NB4 (cell line): ENCODE measurements at regions not wholly inside any gene's neighbourhood (a gene's known extent, or its start where the extent isn't known, plus 50 kb on each side); places are given as distances from the start of the nearest gene placed in this dataset.

Experiments used
- POLR2A ChIP-seq: IDR thresholded peaks from 2 replicates; pipeline ENCODE4 v1.6.1; 2011; ENCODE audit warnings: mild to moderate bottlenecking; ENCODE audit not compliant: insufficient read length; ENCODE audit errors: extremely low read depth
- TF ChIP-seq, protein P1 (sequence below): IDR thresholded peaks from one replicate; pipeline ENCODE4 v1.5.1; 2012; ENCODE audit warnings: low read depth, low read length

DNA sequence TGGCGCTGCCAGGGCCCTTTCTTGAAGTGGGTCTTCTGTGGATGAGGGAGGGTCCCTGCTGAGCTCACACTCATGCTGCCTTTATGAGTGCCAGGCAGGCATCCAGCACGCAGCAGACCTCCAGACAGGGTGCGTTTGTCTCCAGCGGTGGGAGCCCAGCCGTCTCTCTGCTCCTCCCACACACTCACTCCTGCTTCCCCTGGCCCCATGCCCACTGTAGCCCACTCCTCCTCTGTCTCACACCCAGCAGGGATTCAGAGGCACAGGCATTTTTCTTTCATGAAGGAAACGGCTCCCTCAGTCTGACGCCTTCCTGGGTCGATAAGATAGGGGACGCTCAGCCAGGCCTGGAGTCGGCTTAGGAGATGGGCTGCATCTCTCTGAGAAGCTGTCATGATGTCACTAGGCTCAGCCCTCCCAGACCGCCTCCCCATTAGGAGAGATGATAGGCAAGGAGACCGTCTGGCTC, 183.9 kb upstream of the NCAM1 start:
- TF ChIP-seq POLR2A = no peak
- TF ChIP-seq, protein P1, sequence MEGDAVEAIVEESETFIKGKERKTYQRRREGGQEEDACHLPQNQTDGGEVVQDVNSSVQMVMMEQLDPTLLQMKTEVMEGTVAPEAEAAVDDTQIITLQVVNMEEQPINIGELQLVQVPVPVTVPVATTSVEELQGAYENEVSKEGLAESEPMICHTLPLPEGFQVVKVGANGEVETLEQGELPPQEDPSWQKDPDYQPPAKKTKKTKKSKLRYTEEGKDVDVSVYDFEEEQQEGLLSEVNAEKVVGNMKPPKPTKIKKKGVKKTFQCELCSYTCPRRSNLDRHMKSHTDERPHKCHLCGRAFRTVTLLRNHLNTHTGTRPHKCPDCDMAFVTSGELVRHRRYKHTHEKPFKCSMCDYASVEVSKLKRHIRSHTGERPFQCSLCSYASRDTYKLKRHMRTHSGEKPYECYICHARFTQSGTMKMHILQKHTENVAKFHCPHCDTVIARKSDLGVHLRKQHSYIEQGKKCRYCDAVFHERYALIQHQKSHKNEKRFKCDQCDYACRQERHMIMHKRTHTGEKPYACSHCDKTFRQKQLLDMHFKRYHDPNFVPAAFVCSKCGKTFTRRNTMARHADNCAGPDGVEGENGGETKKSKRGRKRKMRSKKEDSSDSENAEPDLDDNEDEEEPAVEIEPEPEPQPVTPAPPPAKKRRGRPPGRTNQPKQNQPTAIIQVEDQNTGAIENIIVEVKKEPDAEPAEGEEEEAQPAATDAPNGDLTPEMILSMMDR = no peak
